ENCODE measurements at regions not wholly inside any gene's neighbourhood (a gene's known extent, or its start where the extent isn't known, plus 50 kb on each side); places are given as distances from the start of the nearest gene placed in this dataset.
"Not testable (repeated sequence)": the region's sequence is repeated elsewhere in the genome, so short reads cannot be mapped to it uniquely, and the experiment has no call there.

- no peak for DNase-seq
Measured at GRCh38 chr17:33696102-33696501, 403.0 kb upstream of the ASIC2 start.

- DNase-seq, result no peak
Measured at GRCh38 chr17:33697557-33697956, 404.5 kb upstream of the ASIC2 start.

GRCh38 chr17:33701910-33702309, 408.8 kb upstream of the ASIC2 start:
- no peak for DNase-seq

GRCh38 chr17:33704856-33705255, 411.8 kb upstream of the ASIC2 start:
- no peak for DNase-seq

- DNase-seq, result no peak
Measured at GRCh38 chr17:33709881-33710280, 416.8 kb upstream of the ASIC2 start.

- no peak for DNase-seq
Measured at GRCh38 chr17:33712120-33712519, 419.0 kb upstream of the ASIC2 start.

- no peak for DNase-seq
Measured at GRCh38 chr17:33716957-33717356, 423.9 kb upstream of the ASIC2 start.

- not testable (repeated sequence) for DNase-seq
Measured at GRCh38 chr17:33723736-33724135, 430.6 kb upstream of the ASIC2 start.

GRCh38 chr17:33725675-33726271, 432.7 kb upstream of the ASIC2 start:
- DNase-seq, result no peak

GRCh38 chr17:33730131-33730530, 437.0 kb upstream of the ASIC2 start:
- no peak for DNase-seq

GRCh38 chr17:33732116-33732515, 439.0 kb upstream of the ASIC2 start:
- DNase-seq, result peak; percentile 45

GRCh38 chr17:33739714-33740113, 446.6 kb upstream of the ASIC2 start:
- DNase-seq, result no peak

GRCh38 chr17:33745047-33745760, 452.1 kb upstream of the ASIC2 start:
- no peak for DNase-seq

GRCh38 chr17:33749171-33749570, 456.1 kb upstream of the ASIC2 start:
- no peak for DNase-seq

- peak; percentile 61 for DNase-seq
Measured at GRCh38 chr17:33750943-33751701, 458.0 kb upstream of the ASIC2 start.

GRCh38 chr17:33751702-33752065, 458.6 kb upstream of the ASIC2 start:
- no peak for DNase-seq

GRCh38 chr17:33753452-33753851, 460.4 kb upstream of the ASIC2 start:
- DNase-seq, result no peak

GRCh38 chr17:33756021-33756420, 462.9 kb upstream of the ASIC2 start:
- DNase-seq, result no peak

GRCh38 chr17:33765871-33766270, 472.8 kb upstream of the ASIC2 start:
- no peak for DNase-seq

- no peak for DNase-seq
Measured at GRCh38 chr17:33766721-33767120, 473.6 kb upstream of the ASIC2 start.

- no peak for DNase-seq
Measured at GRCh38 chr17:33769066-33769465, 476.0 kb upstream of the ASIC2 start.

- DNase-seq, result no peak
Measured at GRCh38 chr17:33776304-33776703, 478.8 kb upstream of the CCL2 start.

GRCh38 chr17:33776903-33777302, 478.2 kb upstream of the CCL2 start:
- no peak for DNase-seq

Data from left kidney (tissue), 1 donor.